Neural cell (in vitro differentiated cells): ENCODE measurements at regions not wholly inside any gene's neighbourhood (a gene's known extent, or its start where the extent isn't known, plus 50 kb on each side); places are given as distances from the start of the nearest gene placed in this dataset.

ENCODE experiments used
- EP300 ChIP-seq: fragments of 450-650 bp; conservative IDR thresholded peaks from 2 replicates; pipeline ENCODE4 v1.6.1; 2014; ENCODE audit warnings: antibody characterized with exemption, mild to moderate bottlenecking, moderate library complexity; ENCODE audit not compliant: poor library complexity, severe bottlenecking
- EZH2 ChIP-seq: fragments of 200-600, 300-800 bp; shearing (Covaris generic), sonication (generic); IDR thresholded peaks from 2 replicates; pipeline ENCODE4 v1.6.1; 2014; ENCODE audit warnings: antibody characterized with exemption, low read length, borderline replicate concordance, mild to moderate bottlenecking; ENCODE audit not compliant: insufficient read depth, poor library complexity, severe bottlenecking
- MXI1 ChIP-seq: fragments of 450-650 bp; conservative IDR thresholded peaks from 2 replicates; pipeline ENCODE4 v1.6.1; 2014; ENCODE audit warnings: antibody characterized with exemption, mild to moderate bottlenecking; ENCODE audit not compliant: poor library complexity, severe bottlenecking
- POLR2AphosphoS5 ChIP-seq: IDR thresholded peaks from 2 replicates; pipeline ENCODE4 v1.6.1; 2012
- REST ChIP-seq: IDR thresholded peaks from 2 replicates; pipeline ENCODE4 v1.6.1; 2012; ENCODE audit warnings: borderline replicate concordance
- TAF1 ChIP-seq: IDR thresholded peaks from 2 replicates; pipeline ENCODE4 v1.6.1; 2012; ENCODE audit warnings: low read depth
- TF ChIP-seq, protein P1 (sequence below): fragments of 450-650 bp; IDR thresholded peaks from 2 replicates; pipeline ENCODE4 v1.5.1; 2014; ENCODE audit warnings: antibody characterized with exemption, mild to moderate bottlenecking, moderate library complexity; ENCODE audit not compliant: poor library complexity, severe bottlenecking

DNA sequence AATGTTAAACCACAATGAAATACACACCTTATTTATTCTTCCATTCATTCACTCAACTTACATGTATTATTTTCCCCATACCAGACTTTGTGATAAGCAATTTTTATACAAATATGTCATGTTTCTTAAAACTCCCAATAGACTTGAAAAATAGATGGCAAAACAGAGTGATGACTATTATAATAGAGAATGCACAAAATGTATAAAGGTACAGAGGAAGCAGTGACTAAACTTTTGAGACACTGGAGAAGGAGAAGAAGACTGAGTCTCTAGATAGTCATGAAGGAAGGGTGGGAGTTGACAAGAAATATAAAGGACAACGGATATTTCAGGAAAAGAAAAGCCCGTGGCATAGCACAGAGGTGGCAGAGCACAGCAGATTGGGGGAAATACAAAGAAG is 198.1 kb upstream of the SLC39A10 start:
- no peak for TF ChIP-seq POLR2AphosphoS5
- TF ChIP-seq, protein P1, sequence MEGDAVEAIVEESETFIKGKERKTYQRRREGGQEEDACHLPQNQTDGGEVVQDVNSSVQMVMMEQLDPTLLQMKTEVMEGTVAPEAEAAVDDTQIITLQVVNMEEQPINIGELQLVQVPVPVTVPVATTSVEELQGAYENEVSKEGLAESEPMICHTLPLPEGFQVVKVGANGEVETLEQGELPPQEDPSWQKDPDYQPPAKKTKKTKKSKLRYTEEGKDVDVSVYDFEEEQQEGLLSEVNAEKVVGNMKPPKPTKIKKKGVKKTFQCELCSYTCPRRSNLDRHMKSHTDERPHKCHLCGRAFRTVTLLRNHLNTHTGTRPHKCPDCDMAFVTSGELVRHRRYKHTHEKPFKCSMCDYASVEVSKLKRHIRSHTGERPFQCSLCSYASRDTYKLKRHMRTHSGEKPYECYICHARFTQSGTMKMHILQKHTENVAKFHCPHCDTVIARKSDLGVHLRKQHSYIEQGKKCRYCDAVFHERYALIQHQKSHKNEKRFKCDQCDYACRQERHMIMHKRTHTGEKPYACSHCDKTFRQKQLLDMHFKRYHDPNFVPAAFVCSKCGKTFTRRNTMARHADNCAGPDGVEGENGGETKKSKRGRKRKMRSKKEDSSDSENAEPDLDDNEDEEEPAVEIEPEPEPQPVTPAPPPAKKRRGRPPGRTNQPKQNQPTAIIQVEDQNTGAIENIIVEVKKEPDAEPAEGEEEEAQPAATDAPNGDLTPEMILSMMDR = no peak
- no peak for TF ChIP-seq REST
- TF ChIP-seq TAF1 = no peak
- no peak for TF ChIP-seq MXI1
- TF ChIP-seq EP300 = no peak
- TF ChIP-seq EZH2 = no peak
